GM18507 (cell line): ENCODE measurements at regions not wholly inside any gene's neighbourhood (a gene's known extent, or its start where the extent isn't known, plus 50 kb on each side); places are given as distances from the start of the nearest gene placed in this dataset.

Experiments used
- DNase-seq: peaks from one replicate; pipeline ENCODE4 v3.0.0; 2011; ENCODE audit warnings: low read depth; ENCODE audit not compliant: insufficient read length; ENCODE audit errors: extremely low spot score
- FAIRE-seq: peaks from 2 replicates; lab custom pipeline; 2011; peaks lifted over from hg19 to GRCh38; lab: Jason Lieb, UNC

DNA sequence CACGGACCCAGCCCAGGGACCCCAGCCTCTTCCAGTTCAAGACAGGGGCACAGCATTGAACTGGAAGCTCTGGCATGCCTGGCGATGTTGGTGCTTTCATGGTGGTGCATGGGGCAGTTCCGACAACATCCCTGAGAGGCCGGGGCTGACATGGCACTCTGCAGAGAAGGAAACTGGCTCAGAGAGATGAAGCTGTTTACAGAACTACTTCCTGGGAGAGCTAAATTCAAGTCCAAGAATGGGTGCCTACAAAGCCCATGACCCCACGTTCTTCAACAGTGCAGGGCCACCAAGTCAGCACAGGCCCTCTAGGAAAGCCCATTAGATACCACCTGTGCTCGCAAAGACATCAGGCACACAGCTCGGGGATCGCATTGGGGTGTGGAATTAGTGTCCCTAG, 470.9 kb upstream of the MGMT start:
- FAIRE-seq = no peak
- DNase-seq = no peak

DNA sequence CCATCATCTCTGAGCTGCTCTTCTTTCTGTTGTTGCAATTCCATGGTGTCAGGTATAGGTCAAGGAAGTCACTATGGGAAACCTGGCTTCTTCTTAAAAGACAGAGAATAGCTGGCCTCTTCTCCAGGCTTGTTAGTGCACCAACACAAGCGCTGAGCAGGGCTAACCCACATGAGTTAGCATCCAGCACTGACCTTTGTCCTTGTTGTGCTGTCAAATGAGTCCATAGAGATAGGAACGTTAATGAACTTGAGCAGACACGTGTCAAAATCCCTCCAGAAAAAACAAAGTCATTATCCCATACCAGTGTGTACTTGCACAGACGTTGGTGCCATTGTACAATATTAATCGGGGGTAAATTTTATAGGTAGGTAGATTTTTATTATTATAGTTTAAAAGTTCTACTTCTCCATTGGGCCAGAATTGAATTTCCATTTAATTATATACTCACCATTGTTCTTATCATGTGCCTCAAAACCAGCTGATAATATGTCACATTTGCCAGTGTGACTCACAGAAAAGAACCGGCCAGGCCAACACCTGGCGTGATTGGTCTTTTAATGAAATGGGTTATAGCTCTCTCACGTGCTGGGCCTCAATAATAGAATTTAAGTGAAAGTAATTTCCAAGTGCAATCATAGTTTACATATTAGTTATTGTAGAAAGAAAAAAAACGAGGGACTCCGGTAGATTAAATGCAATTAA, 468.8 kb upstream of the MGMT start:
- FAIRE-seq (no peak), DNase-seq (no peak)

DNA sequence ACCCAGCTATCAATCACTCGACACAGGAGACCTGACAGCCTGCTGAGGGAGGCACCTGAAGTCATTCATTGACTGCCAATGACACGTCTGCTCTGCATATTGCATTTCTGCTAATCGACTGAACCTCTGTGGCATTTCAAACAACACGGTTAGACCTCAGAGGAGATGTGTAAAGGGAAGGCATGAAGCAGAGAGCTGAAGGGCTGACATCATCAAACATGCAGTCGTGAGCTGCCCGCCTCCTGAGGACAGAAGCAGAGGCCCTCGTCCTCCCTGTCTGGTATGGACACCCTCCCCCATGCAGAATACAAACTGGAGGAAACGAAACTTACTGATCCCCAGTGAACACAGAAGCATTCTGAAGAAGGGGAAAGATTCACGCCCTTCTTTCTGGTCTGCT, 462.6 kb upstream of the MGMT start:
- FAIRE-seq = no peak
- DNase-seq = no peak

DNA sequence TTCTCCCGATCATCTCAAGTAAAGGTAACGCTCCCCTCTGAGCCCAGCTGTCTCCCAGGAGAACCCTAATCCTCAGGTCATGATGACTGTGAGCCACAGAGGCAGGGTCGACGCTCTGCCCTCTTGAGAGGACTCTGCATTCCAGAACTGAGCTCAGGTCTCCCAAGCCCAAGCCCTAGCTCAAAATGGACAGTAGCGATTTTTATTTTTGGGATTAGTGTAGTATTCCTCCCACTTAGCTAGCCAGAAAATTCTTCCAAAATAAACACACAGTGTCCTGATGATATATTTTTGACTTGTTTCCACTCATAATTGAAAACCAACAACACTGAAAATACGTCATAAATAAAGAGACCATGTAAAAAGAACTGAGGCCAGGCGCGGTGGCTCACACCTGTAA, 462.0 kb upstream of the MGMT start:
- DNase-seq (no peak), FAIRE-seq (no peak)

DNA sequence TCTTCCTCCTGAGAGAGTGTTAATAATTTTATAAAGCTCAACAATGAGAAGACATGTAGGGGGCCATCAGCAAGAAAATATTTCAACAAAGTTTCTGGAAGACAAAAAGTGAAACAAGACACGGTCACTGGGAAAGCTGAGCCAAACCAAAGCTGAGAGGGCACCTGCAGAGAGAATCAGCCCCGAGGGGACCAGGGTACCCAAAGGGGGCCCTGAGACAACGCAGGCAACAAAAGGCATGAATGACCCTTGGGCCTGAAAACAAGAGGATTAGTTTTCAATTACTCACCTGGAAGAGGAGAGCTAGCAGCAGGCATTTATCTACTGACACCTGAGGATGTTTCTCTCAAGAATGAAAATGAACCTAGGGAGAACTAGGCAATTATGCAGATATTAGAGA, 461.2 kb upstream of the MGMT start:
- FAIRE-seq = no peak
- no peak for DNase-seq

DNA sequence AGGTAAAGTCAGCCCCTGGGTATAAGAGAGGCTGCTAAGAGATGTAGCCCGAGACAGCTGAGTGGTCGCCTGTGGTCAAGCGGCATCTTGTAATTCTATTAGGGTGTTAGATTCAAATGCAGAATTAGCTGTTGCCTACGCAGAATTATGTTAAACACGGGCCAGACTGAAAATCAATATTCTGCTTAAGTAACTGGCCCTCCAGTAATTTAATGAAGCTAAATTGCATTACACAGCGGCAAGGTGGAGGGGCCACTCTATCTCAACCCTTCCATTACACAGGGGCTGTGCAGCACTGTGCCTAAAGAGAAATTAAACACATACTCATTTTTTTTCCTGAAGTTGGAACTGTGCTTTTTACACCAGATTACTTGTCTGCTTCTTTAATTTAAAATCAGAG, 448.5 kb upstream of the MGMT start:
- FAIRE-seq (no peak), DNase-seq (no peak)

DNA sequence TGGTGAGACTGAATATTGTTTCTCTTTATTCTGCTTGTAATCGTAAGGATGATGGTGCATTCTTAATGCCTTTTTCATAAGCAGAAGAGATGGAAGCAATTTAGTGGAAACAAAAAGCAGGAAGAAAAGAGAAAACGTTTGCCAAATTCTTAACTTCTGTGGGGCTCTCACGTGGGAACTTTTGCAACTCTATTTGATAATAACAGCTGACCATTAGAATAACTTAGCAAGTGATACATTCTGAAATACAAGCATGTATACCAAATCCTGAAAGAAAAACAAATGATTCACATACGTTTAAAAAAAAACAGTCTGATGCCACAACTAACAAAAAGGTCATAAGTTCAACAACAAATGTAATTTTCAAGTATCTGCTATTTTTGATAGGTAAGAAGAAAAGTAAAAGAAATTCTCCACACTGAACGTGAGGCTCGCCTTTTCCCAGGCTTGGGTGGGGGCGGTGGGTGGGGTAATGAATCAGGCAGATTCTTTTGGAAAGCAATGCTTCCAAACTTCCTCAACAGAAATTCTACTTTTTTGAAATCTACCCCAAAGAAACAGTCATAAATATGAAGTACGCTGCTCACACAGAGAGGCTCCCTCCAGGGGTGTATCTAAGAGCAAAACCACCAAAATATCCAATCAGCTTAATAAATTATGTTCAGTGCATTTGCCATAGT, 446.2 kb upstream of the MGMT start:
- DNase-seq = no peak
- no peak for FAIRE-seq

DNA sequence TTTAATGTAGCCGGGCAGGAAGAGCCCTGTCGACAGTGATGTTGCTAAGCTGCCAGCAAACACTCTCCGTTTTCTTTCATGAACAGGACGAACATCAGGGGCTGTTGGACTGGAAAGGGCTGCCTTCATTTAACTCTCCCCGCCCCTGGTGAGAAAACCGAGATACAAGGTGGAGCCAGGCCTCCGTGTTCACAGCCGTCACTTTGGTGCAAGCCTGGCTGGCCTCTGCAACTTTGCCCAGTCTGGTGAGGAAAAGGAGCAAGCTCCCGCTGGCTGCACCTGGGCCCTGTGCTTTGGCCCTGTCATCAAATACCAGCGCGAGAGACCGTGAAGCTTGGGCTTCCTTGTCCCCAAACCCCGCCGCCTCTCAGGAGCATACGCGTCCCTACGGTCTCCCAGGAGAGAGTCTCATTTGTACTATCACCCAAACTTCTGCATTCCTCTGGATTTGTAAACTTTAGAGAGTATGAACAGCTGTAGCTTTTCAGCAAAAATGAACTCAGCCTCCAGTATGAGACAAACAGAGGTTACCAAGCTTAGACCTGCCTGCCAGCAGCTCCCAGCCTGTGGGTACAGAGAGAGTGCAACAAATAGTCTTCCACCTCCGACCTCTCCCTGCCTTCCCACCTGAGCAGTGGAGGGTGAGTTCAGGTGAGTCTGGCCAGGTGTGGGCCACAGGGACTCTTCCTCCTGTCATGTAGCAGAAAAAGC, 445.3 kb upstream of the MGMT start:
- DNase-seq (no peak), FAIRE-seq (no peak)

DNA sequence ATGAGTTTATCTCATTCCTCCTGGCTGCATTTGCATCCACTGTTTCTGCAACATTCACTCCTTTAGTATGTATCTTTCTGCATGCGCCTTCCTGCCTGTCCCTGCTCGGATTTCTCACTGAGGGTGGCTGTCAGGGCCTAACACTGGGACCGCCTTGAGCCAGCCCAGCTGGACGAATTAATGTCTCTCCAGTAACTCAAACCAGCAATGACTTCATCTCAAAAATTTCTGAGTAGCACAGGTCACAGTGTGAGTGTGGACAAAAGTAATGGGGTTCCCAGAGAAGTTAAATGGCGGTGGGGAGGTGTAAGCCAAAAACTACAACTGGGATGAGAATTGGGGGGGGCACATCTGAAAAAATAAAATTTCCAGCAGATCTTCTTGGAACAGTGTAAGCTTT, 444.0 kb upstream of the MGMT start:
- DNase-seq = no peak
- no peak for FAIRE-seq

DNA sequence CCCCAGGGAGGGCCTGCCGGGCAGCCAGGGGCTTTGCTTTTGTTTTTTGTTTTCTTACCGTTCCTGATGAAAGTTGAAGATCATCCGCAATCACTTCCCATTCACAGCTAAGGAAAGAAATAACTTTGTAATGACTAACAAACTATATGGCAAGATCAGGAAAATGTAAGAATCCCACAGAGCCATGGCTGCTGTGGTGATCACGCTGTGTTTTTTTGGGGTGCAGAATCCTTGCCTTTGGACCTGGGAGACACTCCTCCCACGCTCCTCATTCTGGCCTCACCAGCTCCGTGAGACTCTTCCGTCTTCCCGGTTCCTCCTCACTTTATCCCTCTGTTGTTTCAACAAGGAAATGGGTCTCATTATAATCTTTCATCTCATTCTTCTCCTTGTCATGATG, 443.0 kb upstream of the MGMT start:
- FAIRE-seq = no peak
- no peak for DNase-seq

DNA sequence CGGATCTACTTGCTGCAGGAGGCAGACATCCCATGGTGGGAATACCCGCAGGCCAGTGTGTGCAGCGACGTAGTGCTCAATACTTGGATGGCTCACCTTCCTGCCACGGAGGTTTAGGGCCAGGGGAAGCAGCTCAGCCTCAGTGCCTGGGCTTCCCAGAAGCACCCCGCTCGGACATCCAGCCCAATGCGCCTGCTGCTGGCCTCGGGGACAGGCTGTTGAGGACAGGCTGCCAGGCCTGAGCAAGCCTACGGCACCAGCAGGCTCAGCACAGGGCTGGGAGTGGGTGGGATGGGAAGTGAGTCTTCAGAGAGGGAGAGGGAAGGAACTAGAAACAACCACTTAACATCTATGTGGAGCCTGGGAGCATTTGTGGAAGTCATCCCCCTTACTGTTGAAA, 441.3 kb upstream of the MGMT start:
- FAIRE-seq (no peak), DNase-seq (no peak)

DNA sequence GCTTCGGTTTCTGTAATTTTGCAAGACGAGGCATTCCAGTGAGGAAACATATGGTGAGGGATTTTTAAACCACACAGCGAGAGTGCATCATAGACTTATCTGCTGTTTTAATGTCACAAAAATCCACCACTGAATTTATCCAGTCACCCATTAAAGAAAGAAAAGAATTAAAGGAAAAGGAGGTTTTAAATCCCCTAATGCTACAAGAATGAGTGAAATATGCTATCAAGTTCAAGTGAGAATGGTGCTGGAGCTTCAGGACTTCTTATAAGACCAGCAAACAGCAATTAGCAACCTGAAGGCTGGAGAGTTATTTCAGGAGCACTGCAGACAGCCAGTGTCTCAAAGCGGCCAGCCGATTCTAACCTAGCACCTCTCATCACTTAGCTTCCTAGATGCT, 439.1 kb upstream of the MGMT start:
- FAIRE-seq (no peak), DNase-seq (no peak)

DNA sequence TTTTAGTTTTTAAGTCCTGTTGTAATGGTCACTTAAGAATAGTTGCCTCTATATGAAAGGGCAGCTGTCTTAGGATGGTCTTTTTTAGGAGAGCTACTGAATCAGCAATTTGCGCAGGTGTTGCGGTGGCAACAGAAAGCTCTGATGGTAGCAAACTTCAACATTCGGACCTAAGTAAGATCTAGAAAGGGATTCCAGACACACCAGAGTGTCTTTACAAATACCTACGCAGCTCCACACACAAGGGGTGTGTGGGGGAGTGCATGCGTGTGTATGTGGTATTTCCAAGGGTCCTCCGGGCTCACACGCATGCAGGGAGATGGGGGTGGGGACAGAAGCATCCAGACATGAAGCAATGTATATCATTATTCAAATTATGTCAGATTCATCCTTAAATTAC, 438.6 kb upstream of the MGMT start:
- DNase-seq (no peak), FAIRE-seq (no peak)

DNA sequence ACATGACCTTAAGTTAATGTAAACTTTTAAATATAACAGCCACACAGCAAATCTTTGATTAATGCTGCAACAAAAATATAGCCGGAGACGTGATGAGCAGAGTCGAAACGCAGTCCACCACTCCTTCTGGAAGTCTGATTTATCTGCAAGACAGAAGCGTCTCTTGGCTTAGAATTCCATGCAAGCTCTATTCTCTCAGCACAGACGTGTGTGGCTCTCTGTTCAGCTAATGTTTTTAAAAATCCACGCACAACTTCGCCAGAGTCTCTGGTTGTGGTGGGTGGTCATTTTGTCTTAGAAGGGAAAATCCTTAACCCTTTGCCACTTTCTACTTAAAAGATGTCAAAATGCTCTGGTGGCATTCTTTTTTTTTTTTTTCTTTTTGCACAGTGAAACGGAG, 438.0 kb upstream of the MGMT start:
- FAIRE-seq (no peak), DNase-seq (no peak)

DNA sequence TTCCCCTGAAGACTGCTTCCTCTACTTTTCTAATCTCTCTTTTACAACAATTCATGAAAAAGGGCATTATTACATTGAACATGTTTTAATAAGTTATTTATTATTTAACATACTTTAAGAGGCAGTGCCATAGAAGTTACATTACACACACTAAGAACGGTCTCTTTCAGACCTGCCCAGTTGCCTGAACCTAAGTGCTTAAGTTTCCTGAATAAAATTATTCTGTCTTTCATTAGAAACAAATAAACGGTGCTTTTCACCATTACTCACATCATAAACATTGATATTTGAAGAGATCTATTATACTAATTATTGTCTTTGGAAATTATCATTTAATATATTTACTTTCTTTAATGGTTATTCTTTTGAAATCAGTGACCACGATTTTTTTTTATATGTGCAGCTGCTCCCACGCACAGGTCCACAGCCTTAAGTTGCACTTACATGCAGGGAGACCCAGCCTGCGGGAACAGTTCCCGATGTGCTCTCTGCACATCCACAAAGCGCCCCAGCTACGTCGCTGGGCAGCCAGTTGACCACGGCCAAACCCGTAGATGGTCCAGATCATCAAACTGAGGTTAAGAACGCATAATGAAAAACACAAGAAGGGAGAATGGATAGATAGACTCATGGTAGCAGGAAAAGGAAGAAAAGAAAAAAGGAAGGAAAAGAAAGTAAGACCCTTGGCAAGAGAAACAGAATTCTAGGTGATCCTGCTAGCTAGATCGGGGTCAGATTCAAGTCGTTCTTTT, 437.0 kb upstream of the MGMT start:
- no peak for FAIRE-seq
- no peak for DNase-seq

DNA sequence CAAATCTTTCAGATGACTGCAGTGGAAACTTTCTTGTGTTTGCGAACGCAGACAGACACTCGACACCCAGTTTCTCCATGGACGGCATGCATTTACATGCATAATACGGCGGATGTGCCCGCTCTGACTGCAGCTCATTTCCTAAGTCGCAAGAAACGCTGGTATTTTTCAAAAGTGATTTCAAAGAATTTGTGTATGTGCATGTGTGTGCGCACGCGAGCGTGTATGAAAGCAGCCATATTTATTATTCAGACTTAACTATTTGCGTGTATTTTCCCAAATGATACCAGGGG, 436.5 kb upstream of the MGMT start:
- FAIRE-seq = no peak

DNA sequence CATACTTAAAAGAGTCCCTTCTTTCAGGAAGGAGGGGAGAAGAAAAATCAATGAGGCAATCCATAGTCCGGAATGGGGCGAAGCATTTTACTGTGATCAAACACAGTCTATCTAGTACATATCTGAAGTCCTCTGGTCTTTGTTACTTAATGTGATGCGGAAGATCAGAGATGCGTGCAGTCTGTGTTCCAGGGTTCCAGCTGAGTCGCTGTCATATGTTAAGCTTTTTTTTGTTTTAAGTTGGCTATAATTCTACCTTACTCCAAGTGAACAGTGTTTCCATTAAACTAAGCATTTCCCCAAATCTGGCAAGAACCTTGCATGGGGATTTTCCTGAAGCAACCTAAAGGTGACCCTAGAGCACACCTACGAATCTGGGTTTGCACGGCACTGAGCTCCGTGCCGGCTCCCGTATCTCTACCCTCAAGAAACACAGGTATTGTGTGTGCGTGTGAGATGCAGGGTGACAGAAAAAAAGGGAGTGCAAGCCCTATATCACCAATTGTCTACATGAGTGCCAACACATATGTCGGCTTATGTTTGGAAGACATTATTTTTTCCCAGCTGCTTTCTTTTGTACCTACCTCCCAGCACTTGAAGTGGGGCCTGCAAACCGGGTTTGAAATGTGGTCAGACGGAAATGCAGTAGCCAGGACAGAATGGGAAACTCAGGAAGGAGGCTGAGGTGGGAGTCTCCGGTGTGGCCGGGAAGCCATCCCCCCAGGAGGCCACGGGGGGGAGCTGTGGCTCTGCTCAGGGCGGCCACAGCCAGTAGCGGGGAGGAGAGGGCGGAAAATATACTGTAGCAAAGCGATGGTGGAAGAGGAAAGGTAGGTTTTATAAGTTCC, 435.8 kb upstream of the MGMT start:
- DNase-seq (peak; percentile 30), FAIRE-seq (peak; percentile 70)

More for the DNA sequence above, 436.5 kb upstream of the MGMT start:
- DNase-seq = no peak

DNA sequence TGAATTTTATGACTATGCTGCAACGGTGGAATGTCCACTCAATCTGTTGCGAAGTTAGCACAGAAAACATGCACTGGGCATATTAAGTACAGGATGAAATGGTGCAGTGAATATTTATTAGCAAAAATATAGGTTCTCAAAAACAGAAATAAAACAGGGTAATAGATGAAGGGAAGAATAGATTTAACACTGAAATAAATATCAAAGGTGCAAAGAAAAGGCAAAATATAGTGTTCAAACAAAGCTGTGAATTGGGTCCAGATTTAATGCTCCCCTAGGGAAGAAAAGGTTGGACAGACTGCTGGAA, 435.2 kb upstream of the MGMT start:
- FAIRE-seq (no peak), DNase-seq (no peak)

DNA sequence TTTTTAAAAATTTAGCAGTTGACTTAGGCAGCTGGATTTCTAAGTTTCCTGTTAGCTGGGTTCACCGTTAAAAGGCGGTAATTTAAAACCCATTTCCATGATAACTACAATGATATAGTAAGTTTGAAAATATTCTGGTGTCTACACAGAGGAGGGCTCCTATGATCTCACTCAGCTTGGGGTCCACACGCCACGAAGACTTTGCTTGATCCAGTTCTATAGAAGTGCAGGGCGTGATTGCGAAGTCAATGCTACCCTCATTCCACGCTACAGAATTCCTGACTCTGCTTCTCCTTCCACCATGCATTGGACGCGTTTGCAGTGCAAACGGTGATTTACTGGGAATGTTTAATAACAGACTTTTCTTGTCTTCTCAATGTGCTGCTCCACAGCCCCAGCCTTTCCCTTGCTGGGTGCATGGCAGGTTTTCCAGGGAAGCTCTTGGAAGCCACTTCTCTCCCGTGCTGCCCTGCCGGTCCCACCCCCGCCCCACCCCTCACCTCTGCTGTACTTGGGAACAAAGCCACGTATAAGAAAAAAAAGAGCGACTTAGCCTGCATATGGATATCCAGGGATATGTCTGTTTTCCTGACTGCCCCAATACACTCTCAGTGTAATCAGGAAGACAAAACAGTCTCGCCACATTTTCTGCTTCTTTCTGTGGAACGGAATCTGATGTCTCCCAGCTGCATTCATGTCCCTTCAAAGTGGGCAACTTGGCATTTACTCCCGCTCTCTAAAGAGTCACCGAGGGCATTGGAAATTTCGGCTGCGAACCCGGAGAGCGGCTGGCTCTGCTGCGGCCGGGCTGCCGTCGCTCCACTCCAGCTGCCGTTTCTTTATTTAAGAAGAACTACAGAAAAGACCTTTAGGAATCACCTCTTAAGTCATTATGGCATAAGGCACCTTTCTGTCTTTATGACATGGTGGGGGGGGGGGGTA, 434.4 kb upstream of the MGMT start:
- no peak for FAIRE-seq

More for the DNA sequence above, 434.4 kb upstream of the MGMT start:
- DNase-seq = no peak
